IMR-90 (cell line): ENCODE measurements at regions not wholly inside any gene's neighbourhood (a gene's known extent, or its start where the extent isn't known, plus 50 kb on each side); places are given as distances from the start of the nearest gene placed in this dataset.
A peak's percentile ranks its signal among the peaks of the same experiment; 100 is the strongest.

Source experiments
- ATAC-seq: fragments of 200-7000 bp; cut with Tn5 transposase; 2 replicates; pipeline ENCODE4 v1.9.1; 2020; ENCODE audit warnings: low read depth, mild to moderate bottlenecking, moderate library complexity
- BruUV-seq: library from RNA; stranded (reverse); fragments of 400-500 nt; replicated peaks from 2 replicates; lab custom pipeline; 2021; lab: Mats Ljungman, UMichigan
- CTCF ChIA-PET: fragments of 300-600 bp; formaldehyde crosslinking; extraction: SDS; loops from one replicate; lab custom pipeline; 2021; ENCODE audit warnings: antibody characterized with exemption; lab: Yijun Ruan, JAX
- POLR2A ChIA-PET: fragments of 300-600 bp; sonication (Branson Sonifier 250); formaldehyde crosslinking; loops from one replicate; lab custom pipeline; 2022; ENCODE audit warnings: antibody characterized with exemption; ENCODE audit not compliant: unreplicated experiment; lab: Charles Lee
- DNase-seq: peaks from one replicate; pipeline ENCODE4 v3.0.0; 2013
- H2AFZ ChIP-seq: replicated peaks from 2 replicates; pipeline ENCODE3; 2013; ENCODE audit warnings: low read length, mild to moderate bottlenecking; ENCODE audit not compliant: poor library complexity
- H2AK5ac ChIP-seq: 2 replicates; pipeline ENCODE4 v1.6.1; 2013; ENCODE audit warnings: low read depth, low read length, inconsistent platforms
- H2AK9ac ChIP-seq: replicated peaks from 2 replicates; pipeline ENCODE3; 2013; ENCODE audit warnings: mild to moderate bottlenecking, low read depth, low read length, moderate library complexity; ENCODE audit not compliant: poor library complexity
- H2BK120ac ChIP-seq: 2 replicates; pipeline ENCODE4 v1.6.1; 2013; ENCODE audit warnings: low read depth, low read length, inconsistent platforms
- H2BK15ac ChIP-seq: 3 replicates; pipeline ENCODE4 v1.6.1; 2013; ENCODE audit warnings: low read depth, low read length, inconsistent platforms
- H2BK20ac ChIP-seq: 2 replicates; pipeline ENCODE4 v1.6.1; 2013; ENCODE audit warnings: low read depth, mild to moderate bottlenecking, inconsistent platforms, low read length, moderate library complexity
- H2BK5ac ChIP-seq: 2 replicates; pipeline ENCODE4 v1.6.1; 2013; ENCODE audit warnings: mild to moderate bottlenecking, low read depth, low read length, inconsistent platforms; ENCODE audit not compliant: poor library complexity, severe bottlenecking
- H3K14ac ChIP-seq: replicated peaks from 2 replicates; pipeline ENCODE4 v1.6.1; 2013; ENCODE audit warnings: low read depth, low read length, inconsistent platforms
- H3K18ac ChIP-seq: 2 replicates; pipeline ENCODE4 v1.6.1; 2013; ENCODE audit warnings: low read depth, low read length, control low read depth
- H3K23ac ChIP-seq: 2 replicates; pipeline ENCODE4 v1.6.1; 2013; ENCODE audit warnings: low read depth, low read length, inconsistent platforms
- H3K27ac ChIP-seq: 2 replicates; pipeline ENCODE4 v1.5.1; 2013; ENCODE audit warnings: mild to moderate bottlenecking, control low read depth, low read length; ENCODE audit not compliant: insufficient read depth
- H3K27me3 ChIP-seq: 2 replicates; pipeline ENCODE4 v1.6.1; 2013; ENCODE audit warnings: low read length; ENCODE audit not compliant: control insufficient read depth, insufficient read depth
- H3K36me3 ChIP-seq: 2 replicates; pipeline ENCODE4 v1.6.1; 2013; ENCODE audit warnings: low read length, mixed read lengths; ENCODE audit not compliant: control insufficient read depth, insufficient read depth
- H3K4ac ChIP-seq: 2 replicates; pipeline ENCODE4 v1.6.1; 2013; ENCODE audit warnings: low read depth, low read length, inconsistent platforms
- H3K4me1 ChIP-seq: 2 replicates; pipeline ENCODE4 v1.6.1; 2013; ENCODE audit warnings: low read length, mixed read lengths; ENCODE audit not compliant: control insufficient read depth, insufficient read depth
- H3K4me2 ChIP-seq: 2 replicates; pipeline ENCODE4 v1.6.1; 2013; ENCODE audit warnings: low read depth, mild to moderate bottlenecking, control low read depth, low read length, moderate library complexity
- H3K4me3 ChIP-seq: 2 replicates; pipeline ENCODE4 v1.5.1; 2013; ENCODE audit warnings: low read depth, mild to moderate bottlenecking, control low read depth, low read length, moderate library complexity; ENCODE audit not compliant: insufficient read depth
- H3K56ac ChIP-seq: 2 replicates; pipeline ENCODE4 v1.6.1; 2013; ENCODE audit warnings: low read length, inconsistent platforms; ENCODE audit not compliant: insufficient read depth; ENCODE audit errors: extremely low read depth
- H3K79me1 ChIP-seq, 2 experiments: 2 replicates each; pipeline ENCODE4 v1.6.1; 2013; ENCODE audit warnings: low read length in 2 of 2, inconsistent platforms in 1 of 2, low read depth in 1 of 2
- H3K9ac ChIP-seq: 2 replicates; pipeline ENCODE4 v1.6.1; 2013; ENCODE audit warnings: low read depth, low read length, control low read depth
- H3K9me1 ChIP-seq: 2 replicates; pipeline ENCODE4 v1.6.1; 2013; ENCODE audit warnings: low read length, inconsistent platforms; ENCODE audit not compliant: insufficient read depth
- H3K9me3 ChIP-seq: 2 replicates; pipeline ENCODE4 v1.6.1; 2013; ENCODE audit warnings: low read length; ENCODE audit not compliant: control insufficient read depth, insufficient read depth
- H4K20me1 ChIP-seq: 2 replicates; pipeline ENCODE4 v1.6.1; 2013; ENCODE audit warnings: low read length, inconsistent platforms; ENCODE audit not compliant: insufficient read depth
- H4K5ac ChIP-seq: 2 replicates; pipeline ENCODE4 v1.6.1; 2013; ENCODE audit warnings: mild to moderate bottlenecking, low read depth, low read length, control low read depth
- H4K8ac ChIP-seq, 2 experiments: 2 replicates each; pipeline ENCODE4 v1.6.1; 2013; ENCODE audit warnings: low read depth in 2 of 2, low read length in 2 of 2, control low read depth in 1 of 2, inconsistent platforms in 1 of 2
- H4K91ac ChIP-seq: 2 replicates; pipeline ENCODE4 v1.6.1; 2013; ENCODE audit warnings: low read depth, low read length, inconsistent platforms; ENCODE audit not compliant: insufficient read depth
- BHLHE40 ChIP-seq: fragments of 150-350 bp; IDR thresholded peaks from 2 replicates; pipeline ENCODE4 v1.6.1; 2016; ENCODE audit warnings: mild to moderate bottlenecking, low read depth, low read length
- RAD21 ChIP-seq: IDR thresholded peaks from 2 replicates; pipeline ENCODE4 v1.6.1; 2012; ENCODE audit warnings: low read length, improper control_type of control experiment
- RFX5 ChIP-seq: IDR thresholded peaks from 2 replicates; pipeline ENCODE4 v1.8.0; 2012; ENCODE audit warnings: low read depth, mild to moderate bottlenecking, low read length, moderate library complexity
- SMC3 ChIP-seq: fragments of 150-350 bp; IDR thresholded peaks from 2 replicates; pipeline ENCODE4 v1.6.1; 2016; ENCODE audit warnings: low read depth, mild to moderate bottlenecking, antibody characterized with exemption, low read length, moderate library complexity
- WGBS, 2 experiments: methylation state at CpG; one replicate each; pipeline versions ENCODE4 v1.1.5 to v1.1.7; 2013; ENCODE audit warnings: missing lambda C conversion rate in 2 of 2; ENCODE audit not compliant: insufficient read length in 1 of 2; ENCODE audit errors: extremely low coverage in 2 of 2; 5-methylcytosine and 5-hydroxymethylcytosine counted together
- dilution Hi-C: fragments of 300-500 bp; cut with HindIII; formaldehyde crosslinking; loops from one replicate; pipeline ENCODE4 v1.14.3; 2018; ENCODE audit warnings: low sequenced_read_pairs; ENCODE audit not compliant: unreplicated experiment
- in situ Hi-C: fragments of 300-500 bp; cut with MboI; formaldehyde crosslinking; loops from 3 replicates; pipeline ENCODE4 v1.14.3; 2019; ENCODE audit warnings: low sequenced_read_pairs, inconsistent platforms, mixed read lengths
- intact Hi-C: fragments of 100-400 bp; cut with micrococcal nuclease; formaldehyde crosslinking; loops from 2 replicates; pipeline ENCODE4 v1.10.0; 2022
- TF ChIP-seq, protein P1 (sequence below): fragments of 150-350 bp; IDR thresholded peaks from 2 replicates; pipeline ENCODE4 v1.6.1; 2016; ENCODE audit warnings: low read depth, mild to moderate bottlenecking, low read length, moderate library complexity, borderline replicate concordance

- Histone ChIP-seq H3K27me3 (no peaks in the 10 kb centered on the region), H3K9me1 (no peaks in the 10 kb centered on the region), H3K9me3 (peaks cover 3% of the 10 kb centered on the region; the same call in 1 of the 2 replicates), H3K4me3 (no peak overlapping the region), H2BK15ac (no peak overlapping the region), H3K79me1 (no peaks in the 10 kb centered on the region), H2BK5ac (no peak overlapping the region), H3K23ac (no peak overlapping the region), H3K4me1 (no peaks in the 10 kb centered on the region), H3K4ac (no peak overlapping the region), H3K9ac (no peak overlapping the region), H4K91ac (no peak overlapping the region), H2AK9ac (no peak overlapping the region), H2AK5ac (no peak overlapping the region), H3K4me2 (no peak overlapping the region), H3K27ac (no peak overlapping the region), H3K36me3 (no peaks in the 10 kb centered on the region), H4K5ac (no peak overlapping the region), H3K18ac (no peak overlapping the region), H4K8ac (no peak overlapping the region), H4K20me1 (no peaks in the 10 kb centered on the region), H2AFZ (peak overlapping the region; percentile 37), H3K14ac (no peak overlapping the region), H3K56ac (no peak overlapping the region), H2BK120ac (no peak overlapping the region), H2BK20ac (no peak overlapping the region)
- intact Hi-C loops, result no loop called here
- DNase-seq, result no peak
- no TSS peak for BruUV-seq
- ChIA-PET CTCF (no interaction called here), POLR2A (no interaction called here)
- in situ Hi-C loops, result no loop called here
- WGBS, 2 experiments, result 30% methylated on average over 2 of the region's 8 CpGs; no CpG with 5 or more reads in 1 of the 2 experiments
- TF ChIP-seq RFX5, result no peak
- TF ChIP-seq, protein P1, sequence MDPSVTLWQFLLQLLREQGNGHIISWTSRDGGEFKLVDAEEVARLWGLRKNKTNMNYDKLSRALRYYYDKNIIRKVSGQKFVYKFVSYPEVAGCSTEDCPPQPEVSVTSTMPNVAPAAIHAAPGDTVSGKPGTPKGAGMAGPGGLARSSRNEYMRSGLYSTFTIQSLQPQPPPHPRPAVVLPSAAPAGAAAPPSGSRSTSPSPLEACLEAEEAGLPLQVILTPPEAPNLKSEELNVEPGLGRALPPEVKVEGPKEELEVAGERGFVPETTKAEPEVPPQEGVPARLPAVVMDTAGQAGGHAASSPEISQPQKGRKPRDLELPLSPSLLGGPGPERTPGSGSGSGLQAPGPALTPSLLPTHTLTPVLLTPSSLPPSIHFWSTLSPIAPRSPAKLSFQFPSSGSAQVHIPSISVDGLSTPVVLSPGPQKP, result no peak
- TF ChIP-seq BHLHE40, result no peak
- TF ChIP-seq RAD21, result no peak
- TF ChIP-seq SMC3, result no peak
- ATAC-seq, result no peak
- dilution Hi-C loops, result no loop called here
Measured at GRCh38 chr20:57071954-57072583, 194.4 kb downstream of the BMP7 start.
